H9 (cell line): ENCODE measurements at regions not wholly inside any gene's neighbourhood (a gene's known extent, or its start where the extent isn't known, plus 50 kb on each side); places are given as distances from the start of the nearest gene placed in this dataset.

ENCODE experiments used
- DNase-seq: peaks from one replicate; pipeline ENCODE4 v3.0.0-alpha.2; 2017
- H2AFZ ChIP-seq: one replicate; pipeline ENCODE4 v1.6.1; 2013; ENCODE audit warnings: mild to moderate bottlenecking, low read length, control low read depth, moderate library complexity
- H2AK5ac ChIP-seq: 2 replicates; pipeline ENCODE4 v1.6.1; 2013; ENCODE audit warnings: low read length, control low read depth, mixed read lengths; ENCODE audit not compliant: insufficient read length
- H2BK120ac ChIP-seq: one replicate; pipeline ENCODE4 v1.6.1; 2013; ENCODE audit warnings: low read depth, mild to moderate bottlenecking, low read length, control low read depth, inconsistent platforms; ENCODE audit not compliant: poor library complexity, severe bottlenecking
- H2BK12ac ChIP-seq: 2 replicates; pipeline ENCODE4 v1.6.1; 2013; ENCODE audit warnings: low read length, control low read depth, mixed read lengths, low read depth; ENCODE audit not compliant: insufficient read length
- H2BK15ac ChIP-seq: 2 replicates; pipeline ENCODE4 v1.6.1; 2013; ENCODE audit warnings: low read depth, low read length, control low read depth
- H2BK20ac ChIP-seq: one replicate; pipeline ENCODE4 v1.6.1; 2013; ENCODE audit warnings: low read depth, mild to moderate bottlenecking, low read length, control low read depth, inconsistent platforms; ENCODE audit not compliant: poor library complexity, severe bottlenecking
- H2BK5ac ChIP-seq: 2 replicates; pipeline ENCODE4 v1.6.1; 2013; ENCODE audit warnings: low read length, control low read depth, mixed read lengths; ENCODE audit not compliant: insufficient read length
- H3K14ac ChIP-seq: 2 replicates; pipeline ENCODE4 v1.6.1; 2013; ENCODE audit warnings: low read length, control low read depth; ENCODE audit not compliant: insufficient read depth
- H3K18ac ChIP-seq: 2 replicates; pipeline ENCODE4 v1.6.1; 2013; ENCODE audit warnings: low read depth, mild to moderate bottlenecking, mixed read lengths, low read length, control low read depth; ENCODE audit not compliant: insufficient read length
- H3K23ac ChIP-seq: 2 replicates; pipeline ENCODE4 v1.6.1; 2013; ENCODE audit warnings: low read length, control low read depth, mixed read lengths, low read depth; ENCODE audit not compliant: insufficient read length
- H3K23me2 ChIP-seq: 2 replicates; pipeline ENCODE4 v1.6.1; 2013; ENCODE audit warnings: low read depth, mild to moderate bottlenecking, mixed read lengths, low read length, control low read depth; ENCODE audit not compliant: insufficient read length, poor library complexity, severe bottlenecking
- H3K27ac ChIP-seq: 2 replicates; pipeline ENCODE4 v1.5.1; 2013; ENCODE audit warnings: low read length, control low read depth, mixed read lengths, low read depth; ENCODE audit not compliant: insufficient read length
- H3K27me3 ChIP-seq: 2 replicates; pipeline ENCODE4 v1.6.1; 2013; ENCODE audit warnings: low read length, control low read depth, inconsistent platforms; ENCODE audit not compliant: insufficient read depth
- H3K4ac ChIP-seq: 2 replicates; pipeline ENCODE4 v1.6.1; 2013; ENCODE audit warnings: low read depth, mild to moderate bottlenecking, control low read depth, inconsistent platforms, low read length, moderate library complexity
- H3K4me1 ChIP-seq: 2 replicates; pipeline ENCODE4 v1.6.1; 2013; ENCODE audit warnings: low read length, control low read depth, inconsistent platforms; ENCODE audit not compliant: insufficient read depth
- H3K4me2 ChIP-seq: 2 replicates; pipeline ENCODE4 v1.6.1; 2013; ENCODE audit warnings: low read length, control low read depth, mixed read lengths; ENCODE audit not compliant: insufficient read length, insufficient read depth
- H3K56ac ChIP-seq: 2 replicates; pipeline ENCODE4 v1.6.1; 2013; ENCODE audit warnings: low read depth, mild to moderate bottlenecking, mixed read lengths, low read length, control low read depth; ENCODE audit not compliant: insufficient read length
- H3K79me1 ChIP-seq: 2 replicates; pipeline ENCODE4 v1.6.1; 2013; ENCODE audit warnings: low read depth, mild to moderate bottlenecking, moderate library complexity, low read length, control low read depth, inconsistent platforms; ENCODE audit not compliant: insufficient read depth, poor library complexity, severe bottlenecking
- H3K79me2 ChIP-seq: 2 replicates; pipeline ENCODE4 v1.6.1; 2013; ENCODE audit warnings: low read length, control low read depth, inconsistent platforms; ENCODE audit not compliant: insufficient read depth
- H3K9ac ChIP-seq: 2 replicates; pipeline ENCODE4 v1.6.1; 2013; ENCODE audit warnings: low read length, control low read depth, mixed read lengths; ENCODE audit not compliant: insufficient read length; ENCODE audit errors: extremely low read depth
- H3K9me3 ChIP-seq: one replicate; pipeline ENCODE4 v1.6.1; 2013; ENCODE audit warnings: low read depth, low read length, inconsistent platforms; ENCODE audit not compliant: control insufficient read depth
- H3T11ph ChIP-seq: one replicate; pipeline ENCODE4 v1.6.1; 2013; ENCODE audit warnings: mild to moderate bottlenecking, low read length, control low read depth, inconsistent platforms
- H4K20me1 ChIP-seq: one replicate; pipeline ENCODE4 v1.6.1; 2013; ENCODE audit not compliant: control insufficient read depth, insufficient read length, insufficient read depth
- H4K5ac ChIP-seq: 2 replicates; pipeline ENCODE4 v1.6.1; 2013; ENCODE audit warnings: low read depth, mild to moderate bottlenecking, mixed read lengths, low read length, control low read depth; ENCODE audit not compliant: insufficient read length
- H4K8ac ChIP-seq: replicated peaks from 2 replicates; pipeline ENCODE4 v1.6.1; 2013; ENCODE audit warnings: low read length, control low read depth, mixed read lengths, low read depth; ENCODE audit not compliant: insufficient read length
- H4K91ac ChIP-seq: 2 replicates; pipeline ENCODE4 v1.6.1; 2013; ENCODE audit warnings: low read depth, mild to moderate bottlenecking, moderate library complexity, mixed read lengths, low read length, control low read depth; ENCODE audit not compliant: insufficient read length
- H3K27ac Mint-ChIP-seq, 3 experiments: 2 replicates in 2 of 3; 3 replicates in 1 of 3; pipeline ENCODE4 v1.8.0; 2020 to 2021; ENCODE audit warnings: mixed read lengths in 3 of 3, mild to moderate bottlenecking in 1 of 3, moderate library complexity in 1 of 3
- H3K27me3 Mint-ChIP-seq: 2 replicates; pipeline ENCODE4 v1.8.0; 2021; ENCODE audit warnings: low read depth, mild to moderate bottlenecking, moderate library complexity, mixed read lengths
- H3K36me3 Mint-ChIP-seq, 3 experiments: 2 replicates in 2 of 3; 3 replicates in 1 of 3; pipeline ENCODE4 v1.8.0; 2020 to 2021; ENCODE audit warnings: low read depth in 3 of 3, mixed read lengths in 3 of 3; ENCODE audit not compliant: insufficient read depth in 1 of 3
- H3K4me1 Mint-ChIP-seq, 2 experiments: 2 replicates each; pipeline ENCODE4 v1.8.0; 2020; ENCODE audit warnings: mixed read lengths in 2 of 2
- H3K4me3 Mint-ChIP-seq, 2 experiments: 2 replicates in 1 of 2; 3 replicates in 1 of 2; pipeline ENCODE4 v1.8.0; 2020 to 2021; ENCODE audit warnings: mild to moderate bottlenecking in 2 of 2, mixed read lengths in 2 of 2, moderate library complexity in 1 of 2
- H3K9me3 Mint-ChIP-seq, 2 experiments: 2 replicates in 1 of 2; 3 replicates in 1 of 2; pipeline ENCODE4 v1.8.0; 2020; ENCODE audit warnings: mild to moderate bottlenecking in 2 of 2, mixed read lengths in 2 of 2, moderate library complexity in 1 of 2
- CTCF ChIP-seq: fragments of 200-600 bp; sonication (generic); conservative IDR thresholded peaks from 3 replicates; pipeline ENCODE4 v1.8.0; 2021; ENCODE audit warnings: antibody characterized with exemption, mild to moderate bottlenecking
- WGBS: extraction: QIAGEN DNeasy Blood & Tissue Kit; methylation state at CpG from one replicate; pipeline ENCODE4 v1.1.7; 2013; ENCODE audit warnings: missing lambda C conversion rate, low lambda C conversion rate, mixed read lengths; ENCODE audit not compliant: insufficient read length; ENCODE audit errors: extremely low coverage; 5-methylcytosine and 5-hydroxymethylcytosine counted together

- Histone ChIP-seq H3K56ac (no peak overlapping the region), H2BK5ac (no peak overlapping the region), H2BK120ac (no peak overlapping the region), H3K23me2 (no peaks in the 10 kb centered on the region), H3K14ac (no peak overlapping the region), H3K4me1 (peaks cover 7% of the 10 kb centered on the region; the same call in 1 of the 2 replicates), H3T11ph (no peak overlapping the region), H2AFZ (no peak overlapping the region), H3K4me2 (no peak overlapping the region), H3K4ac (no peak overlapping the region), H3K79me1 (no peaks in the 10 kb centered on the region), H4K8ac (no peak overlapping the region), H3K27ac (no peak overlapping the region), H2BK15ac (no peak overlapping the region), H3K18ac (no peak overlapping the region), H3K23ac (no peak overlapping the region), H4K91ac (no peak overlapping the region), H3K79me2 (no peaks in the 10 kb centered on the region), H3K9ac (no peak overlapping the region), H4K5ac (no peak overlapping the region), H3K9me3 (no peaks in the 10 kb centered on the region), H2BK12ac (no peak overlapping the region), H2BK20ac (no peak overlapping the region), H2AK5ac (no peak overlapping the region), H4K20me1 (no peaks in the 10 kb centered on the region), H3K27me3 (no peaks in the 10 kb centered on the region)
- H3K27me3 Mint-ChIP-seq: no peaks in the 10 kb centered on the region
- no peak for DNase-seq
- H3K36me3 Mint-ChIP-seq: no peaks in the 10 kb centered on the region
- no CpG with 5 or more reads among the region's 1 CpG for WGBS
- H3K27ac Mint-ChIP-seq: no peak overlapping the region
- H3K9me3 Mint-ChIP-seq: no peaks in the 10 kb centered on the region
- H3K4me1 Mint-ChIP-seq: peaks cover 35 to 38% of the 10 kb centered on the region in 2 experiments
- H3K4me3 Mint-ChIP-seq: no peak overlapping the region
- no peak for TF ChIP-seq CTCF
These were observed 57.6 kb upstream of the GNG12 start for GRCh38 chr1:67890857-67891256.
